ENCODE measurements at regions not wholly inside any gene's neighbourhood (a gene's known extent, or its start where the extent isn't known, plus 50 kb on each side); places are given as distances from the start of the nearest gene placed in this dataset.

DNA sequence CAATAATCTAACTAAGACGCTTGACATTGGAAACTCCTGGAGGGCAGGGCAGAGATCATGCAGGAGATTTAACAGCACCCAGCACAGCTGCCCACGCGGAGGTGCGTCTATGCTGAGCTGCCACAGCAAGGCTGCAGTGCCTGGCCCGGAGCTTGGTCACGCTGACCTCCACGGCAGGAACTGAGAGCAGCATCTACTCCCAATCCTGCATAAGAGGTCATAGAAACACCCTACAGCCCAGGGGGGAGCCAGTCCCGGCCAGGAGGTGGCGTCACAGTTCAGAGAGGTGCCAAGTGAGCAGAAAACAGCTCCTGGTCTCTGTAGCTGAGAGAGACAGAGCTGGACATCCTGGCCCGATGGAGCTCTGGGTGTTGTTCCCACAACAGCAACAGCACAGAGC lies 121.1 kb upstream of the TMEM45B start:
- no peaks in the 10 kb centered on the region for H3K36me3 ChIP-seq (ENCODE audit: control insufficient read depth, insufficient read depth, low read length)
- ATAC-seq (peak; percentile 57), DNase-seq (ENCODE audit: low read depth, low spot score) (no peak)
- no peak overlapping the region for H3K27ac ChIP-seq (ENCODE audit: low read length)
- no peaks in the 10 kb centered on the region for H3K9me3 ChIP-seq (ENCODE audit: control insufficient read depth, insufficient read depth, low read depth, low read length)
- in situ Hi-C loops (cut with HindIII; ENCODE audit: low pct_unique_long_range_greater_than_20kb, low sequenced_read_pairs) (no loop called here), intact Hi-C loops (cut with micrococcal nuclease; ENCODE audit: unreplicated experiment) (no loop called here)
- ChIA-PET CTCF (interaction anchor here (1.0 to 1.4 kb wide), 4 partner anchors 8 to 318 kb away, joined by 3 to 8 read pairs (median 4); partner anchors contain the start of gene BARX2), POLR2A (interaction anchor here (0.6 kb wide), 1 partner anchor 17 kb away, joined by 5 read pairs; no protein-coding TSS in a partner anchor)
- no TSS peak for BruUV-seq (replicated peaks)
- TF ChIP-seq CTCF (IDR thresholded peaks at IDR 0.05) (peak; percentile 69), POLR2AphosphoS5 (IDR thresholded peaks at IDR 0.05; ENCODE audit: low read depth, low read length) (no peak)
- no peaks in the 10 kb centered on the region for H3K27me3 ChIP-seq (ENCODE audit: control insufficient read depth, insufficient read depth, low read length)
- no peak overlapping the region for H3K4me3 ChIP-seq (ENCODE audit: low read depth in 2 of 2, low read length in 2 of 2)
- H3K4me1 ChIP-seq (ENCODE audit: control insufficient read depth, insufficient read depth, low read length) = peaks cover 6% of the 10 kb centered on the region; the same call in 1 of the 2 replicates

GRCh38 chr11:129694966-129695365 lies 120.7 kb upstream of the TMEM45B start:
- no peaks in the 10 kb centered on the region for H3K27me3 ChIP-seq (ENCODE audit: control insufficient read depth, insufficient read depth, low read length)
- DNase-seq (ENCODE audit: low read depth, low spot score) (no peak), ATAC-seq (peak; percentile 23; the same call in 1 of the 2 replicates)
- no peak for TF ChIP-seq TCF7L2 (IDR thresholded peaks at IDR 0.05; ENCODE audit: low read depth, low read length)
- TF ChIP-seq CTCF (IDR thresholded peaks at IDR 0.05) = peak; percentile 24; the same call in 1 of the 2 replicates
- TF ChIP-seq POLR2AphosphoS5 (IDR thresholded peaks at IDR 0.05; ENCODE audit: low read depth, low read length) = no peak
- TF ChIP-seq, protein P1, sequence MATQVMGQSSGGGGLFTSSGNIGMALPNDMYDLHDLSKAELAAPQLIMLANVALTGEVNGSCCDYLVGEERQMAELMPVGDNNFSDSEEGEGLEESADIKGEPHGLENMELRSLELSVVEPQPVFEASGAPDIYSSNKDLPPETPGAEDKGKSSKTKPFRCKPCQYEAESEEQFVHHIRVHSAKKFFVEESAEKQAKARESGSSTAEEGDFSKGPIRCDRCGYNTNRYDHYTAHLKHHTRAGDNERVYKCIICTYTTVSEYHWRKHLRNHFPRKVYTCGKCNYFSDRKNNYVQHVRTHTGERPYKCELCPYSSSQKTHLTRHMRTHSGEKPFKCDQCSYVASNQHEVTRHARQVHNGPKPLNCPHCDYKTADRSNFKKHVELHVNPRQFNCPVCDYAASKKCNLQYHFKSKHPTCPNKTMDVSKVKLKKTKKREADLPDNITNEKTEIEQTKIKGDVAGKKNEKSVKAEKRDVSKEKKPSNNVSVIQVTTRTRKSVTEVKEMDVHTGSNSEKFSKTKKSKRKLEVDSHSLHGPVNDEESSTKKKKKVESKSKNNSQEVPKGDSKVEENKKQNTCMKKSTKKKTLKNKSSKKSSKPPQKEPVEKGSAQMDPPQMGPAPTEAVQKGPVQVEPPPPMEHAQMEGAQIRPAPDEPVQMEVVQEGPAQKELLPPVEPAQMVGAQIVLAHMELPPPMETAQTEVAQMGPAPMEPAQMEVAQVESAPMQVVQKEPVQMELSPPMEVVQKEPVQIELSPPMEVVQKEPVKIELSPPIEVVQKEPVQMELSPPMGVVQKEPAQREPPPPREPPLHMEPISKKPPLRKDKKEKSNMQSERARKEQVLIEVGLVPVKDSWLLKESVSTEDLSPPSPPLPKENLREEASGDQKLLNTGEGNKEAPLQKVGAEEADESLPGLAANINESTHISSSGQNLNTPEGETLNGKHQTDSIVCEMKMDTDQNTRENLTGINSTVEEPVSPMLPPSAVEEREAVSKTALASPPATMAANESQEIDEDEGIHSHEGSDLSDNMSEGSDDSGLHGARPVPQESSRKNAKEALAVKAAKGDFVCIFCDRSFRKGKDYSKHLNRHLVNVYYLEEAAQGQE (IDR thresholded peaks at IDR 0.05; ENCODE audit: insufficient read depth in 1 of 2, low read depth in 2 of 2, low read length in 1 of 2) = no peak
- TF ChIP-seq SIN3A (IDR thresholded peaks at IDR 0.05; ENCODE audit: borderline replicate concordance, insufficient read depth, low read depth, low read length) = no peak
- H3K27ac ChIP-seq (ENCODE audit: low read length) = no peak overlapping the region
- H3K4me1 ChIP-seq (ENCODE audit: control insufficient read depth, insufficient read depth, low read length) = peaks cover 6% of the 10 kb centered on the region; the same call in 1 of the 2 replicates
- no peaks in the 10 kb centered on the region for H3K9me3 ChIP-seq (ENCODE audit: control insufficient read depth, insufficient read depth, low read depth, low read length)
- in situ Hi-C loops (cut with HindIII; ENCODE audit: low pct_unique_long_range_greater_than_20kb, low sequenced_read_pairs) (no loop called here), intact Hi-C loops (cut with micrococcal nuclease; ENCODE audit: unreplicated experiment) (loop anchor here (5.0 kb wide), 1 partner anchor 318 kb away; the partner anchor contains the start of gene BARX2)
- no peaks in the 10 kb centered on the region for H3K36me3 ChIP-seq (ENCODE audit: control insufficient read depth, insufficient read depth, low read length)
- ChIA-PET POLR2A (interaction anchor here (0.6 kb wide), 1 partner anchor 18 kb away, joined by 5 read pairs; no protein-coding TSS in a partner anchor), CTCF (interaction anchor here (0.6 to 1.4 kb wide), 5 partner anchors 9 to 327 kb away, joined by 3 to 8 read pairs (median 4); partner anchors contain the start of gene BARX2)
- H3K4me3 ChIP-seq (ENCODE audit: low read depth in 2 of 2, low read length in 2 of 2) = no peak overlapping the region
- no TSS peak for BruUV-seq (replicated peaks)
